ENCODE measurements at regions not wholly inside any gene's neighbourhood (a gene's known extent, or its start where the extent isn't known, plus 50 kb on each side); places are given as distances from the start of the nearest gene placed in this dataset.

- TF ChIP-seq, protein P1, sequence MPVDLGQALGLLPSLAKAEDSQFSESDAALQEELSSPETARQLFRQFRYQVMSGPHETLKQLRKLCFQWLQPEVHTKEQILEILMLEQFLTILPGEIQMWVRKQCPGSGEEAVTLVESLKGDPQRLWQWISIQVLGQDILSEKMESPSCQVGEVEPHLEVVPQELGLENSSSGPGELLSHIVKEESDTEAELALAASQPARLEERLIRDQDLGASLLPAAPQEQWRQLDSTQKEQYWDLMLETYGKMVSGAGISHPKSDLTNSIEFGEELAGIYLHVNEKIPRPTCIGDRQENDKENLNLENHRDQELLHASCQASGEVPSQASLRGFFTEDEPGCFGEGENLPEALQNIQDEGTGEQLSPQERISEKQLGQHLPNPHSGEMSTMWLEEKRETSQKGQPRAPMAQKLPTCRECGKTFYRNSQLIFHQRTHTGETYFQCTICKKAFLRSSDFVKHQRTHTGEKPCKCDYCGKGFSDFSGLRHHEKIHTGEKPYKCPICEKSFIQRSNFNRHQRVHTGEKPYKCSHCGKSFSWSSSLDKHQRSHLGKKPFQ (CRISPR knock-in tag; IDR thresholded peaks at IDR 0.05; ENCODE audit: insufficient replicate concordance), result no peak
- TF ChIP-seq HDAC6 (IDR thresholded peaks at IDR 0.05; ENCODE audit: low read depth, low read length) (no peak), ZNF891 (CRISPR knock-in tag; IDR thresholded peaks at IDR 0.05) (no peak; the same call in 1 of the 2 replicates), NFAT5 (CRISPR knock-in tag; IDR thresholded peaks at IDR 0.05) (no peak), POGZ (CRISPR knock-in tag; IDR thresholded peaks at IDR 0.05) (peak; percentile 27; the same call in 1 of the 2 replicates), SMAD1 (CRISPR knock-in tag; IDR thresholded peaks at IDR 0.05; ENCODE audit: borderline replicate concordance, low read depth) (no peak), FOXA3 (CRISPR knock-in tag; IDR thresholded peaks at IDR 0.05) (no peak), TOPORS (CRISPR knock-in tag; IDR thresholded peaks at IDR 0.05) (no peak), MTA1 (CRISPR knock-in tag; IDR thresholded peaks at IDR 0.05; ENCODE audit: borderline replicate concordance) (peak; percentile 64; the same call in 1 of the 2 replicates), ZNF263 (CRISPR knock-in tag; IDR thresholded peaks at IDR 0.05) (peak; percentile 73; the same call in 1 of the 2 replicates), ZNF687 (CRISPR knock-in tag; IDR thresholded peaks at IDR 0.05) (peak; percentile 74)
- TF ChIP-seq, protein P2, sequence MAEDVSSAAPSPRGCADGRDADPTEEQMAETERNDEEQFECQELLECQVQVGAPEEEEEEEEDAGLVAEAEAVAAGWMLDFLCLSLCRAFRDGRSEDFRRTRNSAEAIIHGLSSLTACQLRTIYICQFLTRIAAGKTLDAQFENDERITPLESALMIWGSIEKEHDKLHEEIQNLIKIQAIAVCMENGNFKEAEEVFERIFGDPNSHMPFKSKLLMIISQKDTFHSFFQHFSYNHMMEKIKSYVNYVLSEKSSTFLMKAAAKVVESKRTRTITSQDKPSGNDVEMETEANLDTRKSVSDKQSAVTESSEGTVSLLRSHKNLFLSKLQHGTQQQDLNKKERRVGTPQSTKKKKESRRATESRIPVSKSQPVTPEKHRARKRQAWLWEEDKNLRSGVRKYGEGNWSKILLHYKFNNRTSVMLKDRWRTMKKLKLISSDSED (CRISPR knock-in tag; IDR thresholded peaks at IDR 0.05), result no peak
- TF ChIP-seq, protein P3, sequence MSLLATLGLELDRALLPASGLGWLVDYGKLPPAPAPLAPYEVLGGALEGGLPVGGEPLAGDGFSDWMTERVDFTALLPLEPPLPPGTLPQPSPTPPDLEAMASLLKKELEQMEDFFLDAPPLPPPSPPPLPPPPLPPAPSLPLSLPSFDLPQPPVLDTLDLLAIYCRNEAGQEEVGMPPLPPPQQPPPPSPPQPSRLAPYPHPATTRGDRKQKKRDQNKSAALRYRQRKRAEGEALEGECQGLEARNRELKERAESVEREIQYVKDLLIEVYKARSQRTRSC (CRISPR knock-in tag; IDR thresholded peaks at IDR 0.05; ENCODE audit: low read depth), result no peak
Measured at GRCh38 chr7:155961241-155962190, 149.3 kb upstream of the SHH start (continued).

Measured in HepG2 (cell line).